GM19035 (cell line): ENCODE measurements at regions not wholly inside any gene's neighbourhood (a gene's known extent, or its start where the extent isn't known, plus 50 kb on each side); places are given as distances from the start of the nearest gene placed in this dataset.

ENCODE experiments used
- ATAC-seq: cut with Tn5 transposase; IDR thresholded peaks from one replicate; pipeline ENCODE4 v1.9.1; 2021; ENCODE audit not compliant: unreplicated experiment

GRCh38 chr13:44320611-44321010 lies 53.0 kb upstream of the SERP2 start:
- ATAC-seq: no peak

DNA sequence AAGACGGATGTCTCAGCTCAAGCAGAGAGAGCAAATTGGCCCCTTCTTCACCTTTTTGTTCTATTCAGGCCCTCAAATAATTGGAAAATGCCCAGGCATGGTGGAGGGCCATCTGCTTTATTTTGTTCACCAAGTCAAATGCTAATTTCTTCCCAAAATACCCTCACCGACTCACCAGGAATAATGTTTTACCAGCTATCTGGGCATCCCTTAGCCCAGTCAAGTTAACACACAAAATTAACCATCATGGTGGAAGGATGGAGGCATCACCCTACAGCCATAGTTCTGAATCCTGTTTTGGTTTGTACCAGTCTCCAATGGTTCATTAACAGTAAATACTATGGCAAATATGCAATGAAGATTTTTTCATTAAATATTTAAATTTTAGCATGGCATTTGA lies 51.7 kb upstream of the SERP2 start:
- ATAC-seq: no peak

DNA sequence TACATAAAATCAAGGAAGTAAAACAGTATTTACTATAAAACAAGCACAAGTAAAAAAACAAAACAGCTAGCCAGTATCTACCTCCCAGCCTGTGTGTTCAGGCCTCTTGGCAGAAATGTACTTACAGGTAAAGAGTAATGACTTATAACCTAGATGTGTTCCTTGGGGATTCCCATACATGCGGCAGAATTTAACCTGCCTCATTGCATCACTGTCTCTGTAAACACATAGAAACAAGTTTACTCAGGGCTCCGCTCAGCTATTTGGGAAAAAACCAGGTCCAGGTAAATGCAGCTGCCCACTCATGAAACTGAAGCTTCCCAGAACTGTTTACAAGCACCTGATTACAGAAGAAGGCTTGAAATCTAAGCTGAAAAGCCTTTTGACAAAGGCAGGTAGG lies 50.7 kb upstream of the SERP2 start:
- no peak for ATAC-seq

- no peak for ATAC-seq
These were observed 49.9 kb upstream of the SERP2 start for GRCh38 chr13:44323754-44324153.
